ENCODE measurements at regions not wholly inside any gene's neighbourhood (a gene's known extent, or its start where the extent isn't known, plus 50 kb on each side); places are given as distances from the start of the nearest gene placed in this dataset.
A peak's percentile ranks its signal among the peaks of the same experiment; 100 is the strongest.

GRCh38 chr3:146974001-146974400 is 368.9 kb upstream of the PLSCR5 start:
- no peak overlapping the region for H3K4me3 ChIP-seq
- H3K36me3 ChIP-seq (ENCODE audit: insufficient read depth, low read length) = no peaks in the 10 kb centered on the region
- TF ChIP-seq POLR2AphosphoS5 (IDR thresholded peaks at IDR 0.05; ENCODE audit: borderline replicate concordance, low read depth, low read length) (no peak), EZH2 (IDR thresholded peaks at IDR 0.05) (no peak), FOXP2 (optimal IDR thresholded peaks at IDR 0.05; ENCODE audit: control extremely low read depth, extremely low read length, insufficient read depth) (no peak)
- no peak overlapping the region for H3K9ac ChIP-seq (ENCODE audit: insufficient read length)
- DNase-seq (ENCODE audit: low read depth, low spot score) = no peak
- no peak overlapping the region for H3K27ac ChIP-seq
- H3K9me3 ChIP-seq (ENCODE audit: low read depth, low read length) = no peaks in the 10 kb centered on the region

GRCh38 chr3:146972726-146973125 is 367.6 kb upstream of the PLSCR5 start:
- Histone ChIP-seq H3K4me3 (no peak overlapping the region), H3K36me3 (ENCODE audit: insufficient read depth, low read length) (no peaks in the 10 kb centered on the region), H3K9ac (ENCODE audit: insufficient read length) (no peak overlapping the region), H3K27ac (no peak overlapping the region), H3K9me3 (ENCODE audit: low read depth, low read length) (no peaks in the 10 kb centered on the region)
- TF ChIP-seq EZH2 (IDR thresholded peaks at IDR 0.05) = no peak
- TF ChIP-seq POLR2AphosphoS5 (IDR thresholded peaks at IDR 0.05; ENCODE audit: borderline replicate concordance, low read depth, low read length) = no peak
- DNase-seq (ENCODE audit: low read depth, low spot score) = no peak

GRCh38 chr3:146970236-146970635 is 365.1 kb upstream of the PLSCR5 start:
- H3K4me3 ChIP-seq = no peak overlapping the region
- no peak overlapping the region for H3K9ac ChIP-seq (ENCODE audit: insufficient read length)
- no peak for DNase-seq (ENCODE audit: low read depth, low spot score)
- H3K36me3 ChIP-seq (ENCODE audit: insufficient read depth, low read length) = no peaks in the 10 kb centered on the region
- H3K9me3 ChIP-seq (ENCODE audit: low read depth, low read length) = no peaks in the 10 kb centered on the region
- TF ChIP-seq FOXP2 (optimal IDR thresholded peaks at IDR 0.05; ENCODE audit: control extremely low read depth, extremely low read length, insufficient read depth) = no peak
- no peak overlapping the region for H3K27ac ChIP-seq

- Histone ChIP-seq H3K9me3 (ENCODE audit: low read depth, low read length) (no peaks in the 10 kb centered on the region), H3K36me3 (ENCODE audit: insufficient read depth, low read length) (no peaks in the 10 kb centered on the region), H3K4me3 (no peak overlapping the region), H3K9ac (ENCODE audit: insufficient read length) (no peak overlapping the region), H3K27ac (no peak overlapping the region; the same call in 1 of the 2 replicates)
- no peak for DNase-seq (ENCODE audit: low read depth, low spot score)
- no peak for TF ChIP-seq POLR2AphosphoS5 (IDR thresholded peaks at IDR 0.05; ENCODE audit: borderline replicate concordance, low read depth, low read length)
- no peak for TF ChIP-seq EZH2 (IDR thresholded peaks at IDR 0.05)
- TF ChIP-seq FOXP2 (optimal IDR thresholded peaks at IDR 0.05; ENCODE audit: control extremely low read depth, extremely low read length, insufficient read depth) = no peak
Observed at GRCh38 chr3:146969356-146969755, 364.2 kb upstream of the PLSCR5 start.

- DNase-seq (ENCODE audit: low read depth, low spot score) = peak; percentile 53
- H3K9ac ChIP-seq (ENCODE audit: insufficient read length) = peak overlapping the region; percentile 15
- H3K9me3 ChIP-seq (ENCODE audit: low read depth, low read length) = no peaks in the 10 kb centered on the region
- H3K27ac ChIP-seq = peak overlapping the region; percentile 93
- H3K4me3 ChIP-seq = peak overlapping the region; percentile 10; the same call in 1 of the 2 replicates
- no peaks in the 10 kb centered on the region for H3K36me3 ChIP-seq (ENCODE audit: insufficient read depth, low read length)
- TF ChIP-seq FOXP2 (optimal IDR thresholded peaks at IDR 0.05; ENCODE audit: control extremely low read depth, extremely low read length, insufficient read depth) (no peak), POLR2AphosphoS5 (IDR thresholded peaks at IDR 0.05; ENCODE audit: borderline replicate concordance, low read depth, low read length) (no peak), EZH2 (IDR thresholded peaks at IDR 0.05) (no peak)
Observed at GRCh38 chr3:146968204-146968651, 363.1 kb upstream of the PLSCR5 start.

- no peak for TF ChIP-seq POLR2AphosphoS5 (IDR thresholded peaks at IDR 0.05; ENCODE audit: borderline replicate concordance, low read depth, low read length)
- TF ChIP-seq FOXP2 (optimal IDR thresholded peaks at IDR 0.05; ENCODE audit: control extremely low read depth, extremely low read length, insufficient read depth) = no peak
- no peak for TF ChIP-seq EZH2 (IDR thresholded peaks at IDR 0.05)
- peak overlapping the region; percentile 93 for H3K27ac ChIP-seq
- DNase-seq (ENCODE audit: low read depth, low spot score) = peak; percentile 35
Observed at GRCh38 chr3:146967783-146968182, 362.6 kb upstream of the PLSCR5 start.

GRCh38 chr3:146966124-146966523 is 361.0 kb upstream of the PLSCR5 start:
- no peak for TF ChIP-seq FOXP2 (optimal IDR thresholded peaks at IDR 0.05; ENCODE audit: control extremely low read depth, extremely low read length, insufficient read depth)
- no peak for TF ChIP-seq POLR2AphosphoS5 (IDR thresholded peaks at IDR 0.05; ENCODE audit: borderline replicate concordance, low read depth, low read length)
- no peak overlapping the region for H3K27ac ChIP-seq
- no peaks in the 10 kb centered on the region for H3K36me3 ChIP-seq (ENCODE audit: insufficient read depth, low read length)
- H3K9me3 ChIP-seq (ENCODE audit: low read depth, low read length) = no peaks in the 10 kb centered on the region
- no peak overlapping the region for H3K4me3 ChIP-seq
- no peak overlapping the region for H3K9ac ChIP-seq (ENCODE audit: insufficient read length)
- DNase-seq (ENCODE audit: low read depth, low spot score) = no peak

More at GRCh38 chr3:146967783-146968182, 362.6 kb upstream of the PLSCR5 start:
- Histone ChIP-seq H3K9ac (ENCODE audit: insufficient read length) (peak overlapping the region; percentile 45), H3K9me3 (ENCODE audit: low read depth, low read length) (no peaks in the 10 kb centered on the region), H3K36me3 (ENCODE audit: insufficient read depth, low read length) (no peaks in the 10 kb centered on the region), H3K4me3 (peak overlapping the region; percentile 10; the same call in 1 of the 2 replicates)

GRCh38 chr3:146953511-146953981 is 348.4 kb upstream of the PLSCR5 start:
- no peak overlapping the region for H3K9ac ChIP-seq (ENCODE audit: insufficient read length)
- no peak for TF ChIP-seq FOXP2 (optimal IDR thresholded peaks at IDR 0.05; ENCODE audit: control extremely low read depth, extremely low read length, insufficient read depth)
- TF ChIP-seq POLR2AphosphoS5 (IDR thresholded peaks at IDR 0.05; ENCODE audit: borderline replicate concordance, low read depth, low read length) = no peak
- no peak for TF ChIP-seq EZH2 (IDR thresholded peaks at IDR 0.05)
- no peak for DNase-seq (ENCODE audit: low read depth, low spot score)
- no peaks in the 10 kb centered on the region for H3K36me3 ChIP-seq (ENCODE audit: insufficient read depth, low read length)
- H3K9me3 ChIP-seq (ENCODE audit: low read depth, low read length) = no peaks in the 10 kb centered on the region
- no peak overlapping the region for H3K27ac ChIP-seq
- H3K4me3 ChIP-seq = no peak overlapping the region

GRCh38 chr3:146948985-146949384 is 343.8 kb upstream of the PLSCR5 start:
- TF ChIP-seq EZH2 (IDR thresholded peaks at IDR 0.05) (no peak), POLR2AphosphoS5 (IDR thresholded peaks at IDR 0.05; ENCODE audit: borderline replicate concordance, low read depth, low read length) (no peak), FOXP2 (optimal IDR thresholded peaks at IDR 0.05; ENCODE audit: control extremely low read depth, extremely low read length, insufficient read depth) (no peak)

More at GRCh38 chr3:146948985-146949384, 343.8 kb upstream of the PLSCR5 start:
- Histone ChIP-seq H3K27ac (no peak overlapping the region), H3K36me3 (ENCODE audit: insufficient read depth, low read length) (no peaks in the 10 kb centered on the region), H3K9ac (ENCODE audit: insufficient read length) (no peak overlapping the region), H3K9me3 (ENCODE audit: low read depth, low read length) (no peaks in the 10 kb centered on the region), H3K4me3 (no peak overlapping the region)
- DNase-seq (ENCODE audit: low read depth, low spot score) = no peak
